Left lung (tissue), 4 donors: ENCODE measurements at regions not wholly inside any gene's neighbourhood (a gene's known extent, or its start where the extent isn't known, plus 50 kb on each side); places are given as distances from the start of the nearest gene placed in this dataset.
"Not testable (repeated sequence)": the region's sequence is repeated elsewhere in the genome, so short reads cannot be mapped to it uniquely, and the experiment has no call there.

Source experiments
- ATAC-seq: fragments of 200-7000 bp; cut with Tn5 transposase; one replicate; pipeline ENCODE4 v1.9.1; 2020; ENCODE audit warnings: moderate library complexity
- DNase-seq, 4 donors: peaks; one replicate each; pipeline ENCODE4 v3.0.0-alpha.2; 2013 to 2020
- H3K27ac ChIP-seq, 2 donors: fragments of 200-600 bp; sonication (generic) in 1 of 2; one replicate each; pipeline versions ENCODE4 v1.5.0 to v1.8.0; 2020 to 2021
- H3K27me3 ChIP-seq, 2 donors: fragments of 200-600 bp; sonication (generic) in 1 of 2; one replicate each; pipeline versions ENCODE4 v1.5.0 to v1.8.0; 2020 to 2021
- H3K36me3 ChIP-seq, 2 donors: fragments of 200-600 bp; sonication (generic) in 1 of 2; one replicate each; pipeline versions ENCODE4 v1.5.0 to v1.8.0; 2020 to 2021
- H3K4me1 ChIP-seq, 2 donors: fragments of 200-600 bp; one replicate each; pipeline ENCODE4 v1.8.0; 2021
- H3K4me3 ChIP-seq, 2 donors: fragments of 200-600 bp; sonication (generic) in 1 of 2; one replicate each; pipeline versions ENCODE4 v1.5.0 to v1.8.0; 2020 to 2021; ENCODE audit warnings: mild to moderate bottlenecking in 1 of 2
- H3K9me3 ChIP-seq, 2 donors: fragments of 200-600 bp; sonication (generic) in 1 of 2; one replicate each; pipeline versions ENCODE4 v1.5.0 to v1.8.0; 2020 to 2021
- intact Hi-C, 2 donors: fragments of 100-400 bp; cut with DNase I; formaldehyde crosslinking; loops; one replicate each; pipeline versions ENCODE4 v1.11.2 to v1.14.2; 2022
- TF ChIP-seq, protein P1 (sequence below), 2 donors: fragments of 200-600 bp; sonication (generic) in 1 of 2; IDR thresholded peaks; one replicate each; pipeline versions ENCODE4 v1.5.0 to v1.8.0; 2021; ENCODE audit warnings: antibody characterized with exemption in 2 of 2
- donor health status: DM: no; HTN: yes; CAD: no.
- donor health status: DM: no; HTN: no; CAD: no.

DNA sequence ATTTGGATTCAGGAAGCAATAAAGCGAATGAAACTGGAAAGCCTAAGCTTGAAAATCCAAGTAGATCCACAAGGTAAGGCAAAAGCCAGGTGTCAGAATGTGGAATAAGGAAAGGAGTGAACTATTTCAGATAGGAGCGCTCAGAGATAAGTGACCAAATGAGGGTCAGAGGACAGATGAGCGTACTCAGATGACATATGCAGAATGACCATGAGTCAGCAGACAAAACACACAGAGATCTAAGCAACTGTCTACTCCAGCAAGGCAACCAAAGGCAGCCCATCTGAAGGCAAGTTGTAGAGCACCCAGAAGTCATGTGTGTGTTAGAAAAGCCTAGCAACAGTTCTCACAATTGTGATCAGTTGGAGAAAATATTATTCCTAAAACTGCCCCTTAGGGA lies 548.4 kb upstream of the FSHR start:
- TF ChIP-seq, protein P1, sequence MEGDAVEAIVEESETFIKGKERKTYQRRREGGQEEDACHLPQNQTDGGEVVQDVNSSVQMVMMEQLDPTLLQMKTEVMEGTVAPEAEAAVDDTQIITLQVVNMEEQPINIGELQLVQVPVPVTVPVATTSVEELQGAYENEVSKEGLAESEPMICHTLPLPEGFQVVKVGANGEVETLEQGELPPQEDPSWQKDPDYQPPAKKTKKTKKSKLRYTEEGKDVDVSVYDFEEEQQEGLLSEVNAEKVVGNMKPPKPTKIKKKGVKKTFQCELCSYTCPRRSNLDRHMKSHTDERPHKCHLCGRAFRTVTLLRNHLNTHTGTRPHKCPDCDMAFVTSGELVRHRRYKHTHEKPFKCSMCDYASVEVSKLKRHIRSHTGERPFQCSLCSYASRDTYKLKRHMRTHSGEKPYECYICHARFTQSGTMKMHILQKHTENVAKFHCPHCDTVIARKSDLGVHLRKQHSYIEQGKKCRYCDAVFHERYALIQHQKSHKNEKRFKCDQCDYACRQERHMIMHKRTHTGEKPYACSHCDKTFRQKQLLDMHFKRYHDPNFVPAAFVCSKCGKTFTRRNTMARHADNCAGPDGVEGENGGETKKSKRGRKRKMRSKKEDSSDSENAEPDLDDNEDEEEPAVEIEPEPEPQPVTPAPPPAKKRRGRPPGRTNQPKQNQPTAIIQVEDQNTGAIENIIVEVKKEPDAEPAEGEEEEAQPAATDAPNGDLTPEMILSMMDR (IDR thresholded peaks at IDR 0.05), result no peak
- no peaks in the 10 kb centered on the region for H3K36me3 ChIP-seq
- intact Hi-C loops, result no loop called here
- DNase-seq (no peak), ATAC-seq (no peak)
- H3K4me3 ChIP-seq, result no peak overlapping the region
- H3K27ac ChIP-seq, result no peak overlapping the region
- H3K27me3 ChIP-seq, result no peaks in the 10 kb centered on the region
- no peaks in the 10 kb centered on the region for H3K9me3 ChIP-seq
- no peaks in the 10 kb centered on the region for H3K4me1 ChIP-seq

DNA sequence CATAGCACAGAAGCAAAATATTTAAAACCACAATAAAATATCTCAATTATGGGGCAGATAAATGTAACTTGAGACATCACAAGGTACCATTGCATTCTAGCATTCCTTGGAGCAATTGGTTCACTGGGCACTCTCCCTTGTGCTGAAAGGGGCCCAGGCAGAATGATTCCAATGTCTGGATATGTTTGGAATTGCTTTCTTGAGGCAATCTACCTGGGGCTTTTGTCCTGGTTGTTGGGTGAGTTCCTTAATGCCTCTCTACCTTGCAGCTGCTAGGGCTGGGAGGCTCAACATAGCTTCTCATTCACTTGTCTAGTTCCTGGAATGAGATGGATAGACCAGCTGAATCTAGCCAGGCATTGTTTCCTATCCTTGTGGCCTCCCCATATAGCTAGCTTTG lies 539.6 kb upstream of the FSHR start:
- DNase-seq (no peak), ATAC-seq (no peak)
- no peaks in the 10 kb centered on the region for H3K4me1 ChIP-seq
- TF ChIP-seq, protein P1 (IDR thresholded peaks at IDR 0.05), result no peak
- no peaks in the 10 kb centered on the region for H3K27me3 ChIP-seq
- H3K27ac ChIP-seq, result no peak overlapping the region
- H3K9me3 ChIP-seq, result no peaks in the 10 kb centered on the region
- H3K36me3 ChIP-seq, result no peaks in the 10 kb centered on the region
- intact Hi-C loops, result no loop called here
- no peak overlapping the region for H3K4me3 ChIP-seq

DNA sequence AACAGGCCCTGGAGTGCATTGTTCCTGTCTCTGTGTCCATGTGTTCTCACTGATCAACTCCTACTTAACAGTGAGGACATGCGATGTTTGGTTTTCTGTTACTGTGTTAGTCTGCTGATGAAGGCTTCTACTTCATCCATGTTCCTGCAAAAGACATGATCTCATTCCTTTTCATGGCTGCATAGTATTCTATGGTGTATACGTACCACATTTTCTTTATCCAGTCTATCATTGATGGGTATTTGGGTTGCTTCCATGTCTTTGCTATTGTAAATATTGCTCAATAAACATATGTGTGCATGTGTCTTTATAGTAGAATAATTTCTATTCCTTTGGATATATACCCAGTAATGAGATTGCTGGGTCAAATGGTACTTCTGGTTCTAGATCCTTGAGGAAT lies 537.7 kb upstream of the FSHR start:
- H3K27ac ChIP-seq, H3K4me1 ChIP-seq, H3K27me3 ChIP-seq, intact Hi-C loops, H3K9me3 ChIP-seq, DNase-seq, ATAC-seq, H3K4me3 ChIP-seq, H3K36me3 ChIP-seq: not testable (repeated sequence)

DNA sequence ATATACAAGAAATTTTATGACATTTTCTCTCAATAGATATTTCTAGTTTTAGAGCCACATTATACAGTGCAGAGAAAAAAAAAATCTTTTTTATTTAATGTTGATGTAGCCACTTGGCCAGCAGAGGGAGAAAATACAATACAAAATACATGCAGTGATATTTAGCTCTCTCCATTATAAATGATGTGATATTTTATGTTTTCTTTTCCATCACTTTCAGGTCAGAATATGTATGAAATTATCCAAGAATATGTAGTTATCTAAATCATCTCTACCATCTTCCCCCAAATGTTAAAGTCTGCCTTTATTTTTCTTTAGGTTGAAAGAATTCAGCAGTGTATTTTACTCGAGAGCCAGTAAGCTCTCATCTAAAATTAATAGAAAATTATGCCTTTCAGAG lies 533.6 kb upstream of the FSHR start:
- intact Hi-C loops, result no loop called here
- ATAC-seq, result peak; percentile 30

DNA sequence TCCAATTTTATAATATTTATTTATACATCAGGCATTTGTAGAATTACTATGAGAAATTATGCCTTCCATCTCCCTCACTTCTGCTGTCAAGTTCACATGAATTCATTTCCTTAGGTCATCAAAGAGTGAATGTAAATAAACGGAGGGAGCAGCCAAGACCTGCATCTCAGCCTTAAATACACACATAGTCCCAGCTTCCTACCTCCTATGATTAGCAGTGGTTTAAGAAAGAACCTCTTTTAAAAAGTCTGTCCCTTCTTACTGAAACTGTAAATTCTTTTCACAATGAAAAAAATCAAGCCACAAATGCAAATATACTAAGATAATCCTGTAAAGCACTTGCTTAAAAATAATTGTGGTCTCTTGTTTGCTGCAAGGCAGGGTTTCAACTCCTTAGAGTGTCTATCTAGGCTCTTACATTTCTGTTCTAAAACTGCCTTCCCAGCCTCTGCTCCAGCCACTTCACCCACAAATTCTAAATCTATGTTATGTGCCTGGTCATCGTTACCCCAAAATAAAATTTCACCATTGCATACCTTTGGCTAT lies 532.7 kb upstream of the FSHR start:
- H3K4me3 ChIP-seq, result no peak overlapping the region
- ATAC-seq, result no peak
- H3K27ac ChIP-seq, result no peak overlapping the region
- TF ChIP-seq, protein P1 (IDR thresholded peaks at IDR 0.05), result no peak
- H3K9me3 ChIP-seq, result no peaks in the 10 kb centered on the region
- no peak for DNase-seq
- H3K36me3 ChIP-seq, result no peaks in the 10 kb centered on the region
- H3K4me1 ChIP-seq, result no peaks in the 10 kb centered on the region
- H3K27me3 ChIP-seq, result no peaks in the 10 kb centered on the region
- intact Hi-C loops, result no loop called here

More for the DNA sequence above, 533.6 kb upstream of the FSHR start:
- TF ChIP-seq, protein P1 (IDR thresholded peaks at IDR 0.05), result peak in 1 of 2 donors; percentile 22
- Histone ChIP-seq H3K27me3 (no peaks in the 10 kb centered on the region), H3K4me1 (no peaks in the 10 kb centered on the region), H3K27ac (no peak overlapping the region), H3K9me3 (no peaks in the 10 kb centered on the region), H3K4me3 (no peak overlapping the region), H3K36me3 (no peaks in the 10 kb centered on the region)
- peak in 2 of 4 donors; percentile 2 to 13 for DNase-seq

DNA sequence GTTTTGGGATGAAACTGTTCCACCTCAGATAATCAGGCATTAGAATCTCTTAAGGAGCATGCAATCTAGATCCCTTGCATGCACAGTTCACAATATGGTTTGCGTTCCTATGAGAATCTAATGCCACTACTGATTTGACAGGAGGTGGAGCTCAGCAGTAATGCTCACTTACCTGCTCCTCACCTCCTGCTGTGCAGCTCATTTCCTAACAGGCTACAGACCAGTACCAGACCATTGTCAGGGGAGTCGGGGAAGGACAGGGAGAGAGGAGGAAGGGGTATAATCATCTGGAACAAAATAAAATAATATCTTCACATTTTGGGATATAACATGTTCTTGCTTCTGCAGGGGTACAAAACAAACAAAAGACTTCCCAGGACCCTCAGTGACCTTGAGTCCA lies 532.0 kb upstream of the FSHR start:
- Histone ChIP-seq H3K9me3 (no peaks in the 10 kb centered on the region), H3K27me3 (no peaks in the 10 kb centered on the region), H3K4me1 (no peaks in the 10 kb centered on the region), H3K27ac (no peak overlapping the region), H3K36me3 (no peaks in the 10 kb centered on the region), H3K4me3 (no peak overlapping the region)
- ATAC-seq, result no peak
- TF ChIP-seq, protein P1 (IDR thresholded peaks at IDR 0.05), result no peak
- intact Hi-C loops, result no loop called here
- DNase-seq, result no peak
